ENCODE measurements at regions not wholly inside any gene's neighbourhood (a gene's known extent, or its start where the extent isn't known, plus 50 kb on each side); places are given as distances from the start of the nearest gene placed in this dataset.
"Not testable (repeated sequence)": the region's sequence is repeated elsewhere in the genome, so short reads cannot be mapped to it uniquely, and the experiment has no call there.

- DNase-seq (ENCODE audit: low read depth): no peak
Measured at GRCh38 chr12:13440844-13441243, 244.3 kb downstream of the EMP1 start.

GRCh38 chr12:13437541-13437940 is 241.0 kb downstream of the EMP1 start:
- no peak for DNase-seq (ENCODE audit: low read depth)

GRCh38 chr12:13436696-13437391 is 240.3 kb downstream of the EMP1 start:
- no peak for DNase-seq (ENCODE audit: low read depth)

GRCh38 chr12:13436182-13436581 is 239.7 kb downstream of the EMP1 start:
- DNase-seq (ENCODE audit: low read depth): no peak

GRCh38 chr12:13435235-13435933 is 238.9 kb downstream of the EMP1 start:
- DNase-seq (ENCODE audit: low read depth): no peak

- DNase-seq (ENCODE audit: low read depth): no peak
Measured at GRCh38 chr12:13433768-13434167, 237.2 kb downstream of the EMP1 start.

- DNase-seq (ENCODE audit: low read depth): no peak
Measured at GRCh38 chr12:13431041-13431440, 234.5 kb downstream of the EMP1 start.

GRCh38 chr12:13428538-13429265 is 232.2 kb downstream of the EMP1 start:
- no peak for DNase-seq (ENCODE audit: low read depth)

- DNase-seq (ENCODE audit: low read depth): no peak
Measured at GRCh38 chr12:13425766-13426165, 229.2 kb downstream of the EMP1 start.

GRCh38 chr12:13422291-13422690 is 225.8 kb downstream of the EMP1 start:
- DNase-seq (ENCODE audit: low read depth): no peak

GRCh38 chr12:13417516-13417915 is 221.0 kb downstream of the EMP1 start:
- no peak for DNase-seq (ENCODE audit: low read depth)

GRCh38 chr12:13411287-13411686 is 214.8 kb downstream of the EMP1 start:
- DNase-seq (ENCODE audit: low read depth): no peak

GRCh38 chr12:13405961-13406703 is 209.6 kb downstream of the EMP1 start:
- no peak for DNase-seq (ENCODE audit: low read depth)

- DNase-seq (ENCODE audit: low read depth): no peak
Measured at GRCh38 chr12:13404631-13405473, 208.3 kb downstream of the EMP1 start.

- DNase-seq (ENCODE audit: low read depth): no peak
Measured at GRCh38 chr12:13404111-13404628, 207.6 kb downstream of the EMP1 start.

GRCh38 chr12:13391375-13391774 is 194.8 kb downstream of the EMP1 start:
- not testable (repeated sequence) for DNase-seq (ENCODE audit: low read depth)

GRCh38 chr12:13390918-13391317 is 194.4 kb downstream of the EMP1 start:
- DNase-seq (ENCODE audit: low read depth): no peak

- DNase-seq (ENCODE audit: low read depth): no peak
Measured at GRCh38 chr12:13390381-13390861, 193.9 kb downstream of the EMP1 start.

- no peak for DNase-seq (ENCODE audit: low read depth)
Measured at GRCh38 chr12:13387101-13387500, 190.6 kb downstream of the EMP1 start.

- DNase-seq (ENCODE audit: low read depth): no peak
Measured at GRCh38 chr12:13386323-13387039, 190.0 kb downstream of the EMP1 start.
